ENCODE measurements at regions not wholly inside any gene's neighbourhood (a gene's known extent, or its start where the extent isn't known, plus 50 kb on each side); places are given as distances from the start of the nearest gene placed in this dataset.

- DNase-seq (ENCODE audit: low read depth) = no peak
These were observed 661.5 kb downstream of the BRD1 start for GRCh38 chr22:49166211-49166610.

DNA sequence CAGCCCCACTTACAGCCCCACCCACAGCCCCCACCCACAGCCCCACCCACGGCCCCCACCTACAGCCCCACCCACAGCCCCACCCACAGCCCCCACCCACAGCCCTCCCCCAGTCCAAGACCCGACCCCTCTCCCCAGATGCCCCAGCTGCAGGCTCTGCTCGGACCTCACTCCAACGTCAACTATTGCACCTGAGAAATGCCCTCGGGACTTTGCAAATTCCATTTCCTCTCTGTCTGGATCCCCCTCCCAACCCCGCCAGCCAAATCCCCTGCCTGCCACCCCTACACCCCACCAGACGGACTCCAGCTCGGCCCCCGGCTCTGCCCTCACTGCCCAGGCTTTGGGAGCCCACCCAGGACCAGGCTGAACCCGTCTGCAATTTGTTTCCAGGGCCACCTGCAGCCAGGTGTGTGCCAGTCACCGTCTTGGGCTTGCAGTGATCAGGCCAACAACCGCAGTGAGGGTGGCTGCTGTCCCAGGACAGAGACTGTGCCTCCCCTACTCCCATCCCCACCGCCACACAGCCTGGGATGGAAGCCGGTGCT lies 662.8 kb downstream of the BRD1 start:
- DNase-seq (ENCODE audit: low read depth) = no peak

DNA sequence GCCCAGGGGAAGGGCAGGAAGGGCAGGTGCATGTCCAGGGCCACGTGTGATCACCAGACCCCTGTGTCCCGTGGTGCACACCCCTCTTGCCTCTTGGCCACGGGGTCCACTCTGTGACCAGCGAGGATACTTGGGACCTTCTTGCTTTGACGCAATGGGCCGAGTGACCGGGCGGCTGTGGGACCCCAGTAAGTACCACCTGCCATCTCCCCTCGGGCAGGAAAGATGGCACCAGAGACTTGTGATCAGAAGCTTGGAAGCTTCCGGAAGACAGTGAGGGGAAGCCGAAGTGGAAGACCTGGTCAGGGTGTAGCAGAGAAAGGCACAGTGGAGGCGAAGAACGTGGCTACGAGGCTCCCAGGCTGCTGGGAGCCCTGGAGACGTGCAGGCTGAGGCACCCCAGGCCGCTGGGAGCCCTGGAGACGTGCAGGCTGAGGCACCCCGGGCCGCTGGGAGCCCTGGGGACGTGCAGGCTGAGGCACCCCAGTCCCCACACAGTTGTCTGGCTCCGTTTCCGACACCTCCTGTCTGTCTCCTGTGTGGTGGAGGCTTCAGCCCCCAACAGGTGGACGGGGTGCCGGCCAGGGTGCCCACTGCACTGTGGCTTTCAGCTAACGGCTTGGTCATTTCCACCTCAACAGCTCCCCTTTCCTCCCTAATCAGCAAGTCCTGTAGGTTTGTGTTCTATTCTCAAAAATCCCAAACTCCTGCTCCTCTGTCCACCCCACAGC lies 663.5 kb downstream of the BRD1 start:
- no peak for DNase-seq (ENCODE audit: low read depth)

DNA sequence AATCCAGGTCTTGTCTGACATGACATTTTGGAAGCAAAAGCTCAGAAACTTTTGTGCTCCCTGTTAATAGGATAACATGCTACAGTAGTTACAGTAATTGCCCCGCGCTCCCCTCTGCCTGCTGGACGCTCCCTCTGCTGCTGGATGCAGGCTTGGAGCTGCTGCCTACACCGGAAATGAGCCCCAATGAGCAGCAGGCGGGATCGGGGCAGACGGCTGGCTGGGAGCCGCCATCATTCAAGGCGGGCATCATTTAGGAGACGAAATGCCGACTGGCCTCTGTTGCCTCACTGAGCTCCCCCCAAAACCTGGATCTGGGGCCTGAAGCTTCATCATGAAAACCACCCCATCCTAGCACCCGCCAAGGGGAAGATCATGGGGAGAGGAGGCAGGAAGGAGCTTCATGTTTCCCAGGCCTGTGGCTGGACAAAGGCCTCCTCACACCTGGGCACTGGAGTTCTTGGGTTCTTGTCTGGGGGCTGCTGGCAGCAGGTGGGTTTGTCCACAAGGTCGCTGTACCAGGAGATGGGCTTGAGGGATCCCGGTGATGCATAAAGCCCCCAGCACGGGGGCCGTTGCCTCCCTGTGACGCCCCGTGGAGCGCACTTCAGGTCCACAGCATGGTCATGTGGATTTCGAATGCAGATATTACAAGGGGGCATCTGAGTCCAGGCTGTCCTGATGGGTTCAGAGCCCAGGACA lies 664.3 kb downstream of the BRD1 start:
- no peak for DNase-seq (ENCODE audit: low read depth)

- no peak for DNase-seq (ENCODE audit: low read depth)
These were observed 664.8 kb downstream of the BRD1 start for GRCh38 chr22:49162841-49163240.

GRCh38 chr22:49161002-49161850 lies 666.4 kb downstream of the BRD1 start:
- no peak for DNase-seq (ENCODE audit: low read depth)

- no peak for DNase-seq (ENCODE audit: low read depth)
These were observed 667.2 kb downstream of the BRD1 start for GRCh38 chr22:49160261-49161001.

DNA sequence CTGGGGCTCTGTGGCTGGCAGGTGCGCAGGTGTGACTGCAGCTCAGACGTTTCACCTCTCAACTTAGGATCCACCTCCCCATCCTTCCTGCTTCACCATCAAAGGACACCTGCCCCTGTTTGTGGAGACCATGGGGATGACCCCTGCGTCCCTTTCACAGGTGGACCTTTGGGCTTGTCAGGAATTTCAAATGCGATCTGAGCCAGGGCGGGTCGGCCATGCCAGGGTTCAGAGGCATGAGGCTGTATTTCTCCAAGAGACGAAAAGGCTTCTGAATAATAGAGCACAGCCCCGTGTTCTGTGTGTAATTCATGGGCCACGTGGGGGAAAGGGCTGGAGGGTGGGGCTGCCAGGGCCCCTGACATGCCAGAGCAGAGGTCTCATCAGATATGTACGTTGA lies 668.0 kb downstream of the BRD1 start:
- no peak for DNase-seq (ENCODE audit: low read depth)

DNA sequence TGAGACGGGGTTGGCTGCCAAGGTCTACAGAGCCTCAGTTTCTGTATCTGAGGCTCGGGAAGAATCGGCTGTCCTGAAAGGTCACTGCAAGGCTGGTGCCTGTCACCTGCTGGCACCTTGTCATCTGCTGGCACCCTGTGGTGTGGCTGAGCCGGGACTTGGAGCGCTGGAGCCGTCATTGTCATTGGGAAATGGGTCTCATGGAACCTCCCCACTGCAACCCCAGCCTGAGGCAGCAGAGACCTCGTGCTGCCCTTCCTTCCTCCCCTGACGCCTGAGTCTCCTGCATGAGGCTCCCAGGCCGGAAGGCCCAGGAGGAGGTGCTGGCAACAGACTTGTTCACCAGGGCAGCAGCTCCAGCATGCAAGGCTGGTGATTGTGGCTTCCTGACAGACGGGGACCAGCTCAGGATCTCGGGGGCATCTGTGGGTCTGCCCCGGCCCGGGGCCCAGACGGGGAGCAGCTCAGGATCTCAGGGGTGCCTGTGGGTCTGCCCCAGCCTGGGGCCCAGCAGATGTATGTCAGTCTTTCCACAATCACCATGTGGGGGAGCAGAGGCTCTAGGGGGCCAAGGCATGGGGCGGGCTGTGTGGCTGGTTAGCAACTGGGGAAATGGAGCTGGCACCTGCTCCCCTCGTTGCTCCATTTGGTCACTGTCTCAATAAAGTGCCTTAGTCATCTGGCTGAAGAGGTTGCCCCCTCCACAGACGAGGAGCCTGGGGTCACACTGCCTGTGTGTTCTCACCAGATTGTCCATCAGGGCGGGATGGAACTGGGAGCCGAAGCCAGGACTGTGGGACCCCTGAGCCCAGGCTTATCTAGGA lies 668.7 kb downstream of the BRD1 start:
- no peak for DNase-seq (ENCODE audit: low read depth)

DNA sequence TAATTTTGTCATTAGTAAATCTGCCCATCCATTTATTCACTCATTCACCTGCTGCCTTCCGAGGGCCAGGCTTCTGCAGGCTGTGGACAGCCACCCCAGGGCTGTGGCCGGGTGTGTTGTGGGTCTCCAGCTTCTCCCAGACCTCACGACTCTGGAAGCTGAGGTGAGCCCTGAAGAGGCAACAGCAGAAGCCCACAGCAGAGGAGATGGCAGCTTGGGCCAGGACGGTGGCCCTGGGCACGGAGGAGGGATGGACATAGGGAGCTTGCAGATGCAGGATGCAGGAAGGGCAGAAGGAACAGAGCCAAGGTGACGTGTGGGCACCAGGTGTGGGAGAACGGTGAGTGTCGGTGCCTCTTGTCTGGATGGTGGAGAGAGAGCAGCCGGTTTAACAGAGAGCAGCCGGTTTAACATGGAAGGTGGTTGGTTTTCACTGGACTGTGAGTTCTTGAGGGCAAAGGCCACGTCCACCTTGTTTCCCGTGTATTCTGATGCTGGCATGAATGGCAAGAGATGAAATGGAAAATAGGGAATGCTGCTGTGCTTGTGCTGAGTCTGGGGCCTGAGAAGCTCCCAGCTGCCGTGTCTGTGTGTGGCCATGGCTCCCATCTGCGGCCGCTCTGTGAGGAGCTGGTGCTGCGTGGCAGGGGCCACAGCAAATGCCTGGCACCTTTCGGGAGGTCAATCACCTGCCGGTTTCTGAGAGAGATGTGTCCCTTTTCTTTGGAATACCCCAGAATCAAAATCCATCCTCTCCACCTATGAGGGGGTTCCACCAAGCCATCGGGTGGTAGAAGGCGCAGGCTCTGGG lies 669.9 kb downstream of the BRD1 start:
- DNase-seq (ENCODE audit: low read depth) = no peak

DNA sequence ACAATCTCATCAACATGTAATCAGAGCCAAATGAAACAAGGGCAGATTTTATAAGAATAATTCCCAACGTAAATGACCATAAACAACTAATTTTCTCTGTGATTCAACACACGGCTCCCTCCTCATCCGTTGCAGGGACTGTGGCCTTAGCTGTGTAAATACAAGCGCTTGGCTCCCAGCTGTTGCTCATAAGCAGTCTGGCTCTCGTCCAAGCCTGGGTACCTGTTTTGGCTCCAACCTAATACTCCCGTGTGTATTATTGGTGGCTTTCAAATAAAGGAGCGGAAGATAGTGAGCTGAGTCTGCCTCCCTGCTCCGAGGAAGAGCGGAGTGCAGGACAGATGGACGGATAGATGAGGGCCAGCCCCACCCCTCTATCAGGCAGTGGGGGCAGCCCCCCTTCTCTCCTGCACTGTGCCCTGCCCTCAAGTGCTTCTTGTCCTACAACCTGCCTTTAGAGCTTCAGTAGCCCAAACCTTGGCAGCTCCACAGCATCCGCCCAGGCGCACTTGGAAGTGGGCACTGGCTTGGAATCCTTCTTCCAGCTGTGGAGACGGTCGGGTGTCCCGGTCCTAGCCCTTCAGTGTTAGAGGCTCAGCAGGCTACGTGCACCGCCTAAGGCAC lies 670.9 kb downstream of the BRD1 start:
- no peak for DNase-seq (ENCODE audit: low read depth)

- DNase-seq (ENCODE audit: low read depth) = no peak
These were observed 671.7 kb downstream of the BRD1 start for GRCh38 chr22:49155770-49156580.

DNA sequence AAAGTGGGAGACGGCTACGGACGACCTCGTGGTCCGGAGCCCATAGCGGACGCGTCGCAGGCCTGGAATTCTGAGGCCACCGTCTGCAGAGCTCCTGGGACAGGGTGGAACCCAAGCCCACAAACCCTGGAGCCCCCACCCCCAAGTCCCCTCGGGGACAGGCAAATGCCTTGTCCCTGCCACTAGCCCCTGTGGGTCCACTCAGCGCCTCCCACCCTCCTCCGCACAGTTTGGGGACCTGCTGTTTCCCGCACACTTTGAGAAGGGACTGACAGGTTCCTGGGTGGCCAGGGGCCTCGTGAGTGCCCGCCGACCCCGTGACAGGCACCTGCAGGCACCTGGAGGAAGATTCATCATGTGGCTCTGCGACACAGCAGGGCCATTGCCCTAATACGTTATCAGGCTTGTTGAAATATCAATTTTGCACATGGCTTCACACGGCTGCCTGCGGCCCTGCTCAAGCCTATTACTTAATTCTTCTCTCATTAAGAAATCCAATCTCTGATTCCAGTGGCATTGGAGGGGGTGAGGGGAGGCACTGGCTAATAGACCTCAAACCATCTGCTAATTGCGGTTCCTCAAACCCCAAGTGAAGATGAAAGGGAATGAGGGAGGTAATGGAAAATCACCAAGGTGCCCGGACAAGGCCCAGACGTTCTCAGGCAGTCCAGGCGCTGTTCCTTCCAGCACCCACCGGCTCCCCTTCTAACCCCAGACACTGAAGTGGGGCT lies 672.5 kb downstream of the BRD1 start:
- no peak for DNase-seq (ENCODE audit: low read depth)

GRCh38 chr22:49154433-49154832 lies 673.2 kb downstream of the BRD1 start:
- no peak for DNase-seq (ENCODE audit: low read depth)

DNA sequence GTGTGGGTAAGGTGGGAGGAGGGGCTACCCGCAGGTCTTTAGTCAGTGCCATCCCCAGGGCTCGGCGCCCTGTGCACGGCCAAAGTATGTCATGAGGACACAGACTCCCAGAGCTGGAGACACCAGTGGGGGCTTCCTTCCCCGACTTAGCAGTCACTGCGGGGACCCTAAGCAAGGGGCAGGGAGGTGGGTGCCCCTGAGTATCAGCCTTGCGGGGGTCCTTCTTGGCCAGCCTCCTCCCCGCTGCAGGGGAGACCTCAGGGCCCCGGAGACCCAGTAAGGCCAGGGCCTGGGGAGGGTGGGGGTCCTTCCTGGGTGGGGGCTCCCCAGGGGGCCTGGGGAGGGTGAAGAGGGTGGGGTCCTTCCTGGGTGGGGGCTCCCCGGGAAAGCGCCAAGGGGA lies 673.8 kb downstream of the BRD1 start:
- DNase-seq (ENCODE audit: low read depth) = no peak

DNA sequence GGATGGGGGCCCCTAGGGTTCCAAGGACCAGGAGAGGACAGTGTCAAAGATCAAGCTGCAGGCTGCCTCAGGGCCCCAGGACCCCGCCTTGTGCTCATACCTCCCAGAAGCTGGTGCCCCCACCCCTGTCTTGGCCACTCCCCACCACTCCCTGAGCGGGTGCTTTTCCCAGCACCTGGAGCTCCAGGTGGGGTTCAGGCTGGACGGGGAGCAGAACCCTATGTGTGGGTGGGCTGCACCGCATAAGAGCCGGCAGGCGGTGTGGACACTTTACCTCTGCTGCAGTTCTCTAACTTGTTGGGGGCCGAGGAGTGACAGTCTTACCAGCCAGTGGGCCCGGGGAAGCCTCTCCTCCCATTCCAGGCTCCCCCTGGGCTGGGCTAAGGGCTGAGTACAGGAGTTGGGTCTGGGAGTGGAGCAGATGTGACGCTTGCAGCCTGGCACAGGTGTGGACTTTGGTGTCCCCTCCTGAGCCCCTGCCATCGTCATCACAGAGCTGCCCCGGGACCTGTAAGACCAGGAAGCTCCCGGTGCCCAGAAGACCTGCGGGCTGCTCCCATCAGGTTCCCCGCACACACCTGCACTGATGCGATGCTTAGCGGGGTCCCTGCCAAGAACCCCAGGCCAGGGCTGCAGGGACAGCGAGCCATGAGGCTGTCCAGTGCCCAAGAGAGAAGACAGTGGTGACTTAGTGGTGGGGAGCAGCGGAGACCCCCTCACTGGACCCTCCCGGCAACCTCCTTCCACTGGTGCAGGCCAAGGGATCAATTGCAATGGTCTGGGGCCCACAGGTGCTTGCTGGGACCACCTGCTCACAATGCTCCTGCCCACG lies 674.5 kb downstream of the BRD1 start:
- DNase-seq (ENCODE audit: low read depth) = no peak
